A673 (cell line): ENCODE measurements at regions not wholly inside any gene's neighbourhood (a gene's known extent, or its start where the extent isn't known, plus 50 kb on each side); places are given as distances from the start of the nearest gene placed in this dataset.

Experiments
- CTCF ChIP-seq: fragments of 300-800, 200-600 bp; sonication (generic); conservative IDR thresholded peaks from 2 replicates; pipeline ENCODE4 v1.5.1; 2017; ENCODE audit warnings: low read depth, mild to moderate bottlenecking, antibody characterized with exemption, low read length, moderate library complexity, mixed read lengths
- EZH2 ChIP-seq: fragments of 200-600 bp; sonication (generic); IDR thresholded peaks from 2 replicates; pipeline ENCODE4 v1.6.1; 2017; ENCODE audit warnings: borderline replicate concordance, low read depth, mild to moderate bottlenecking, mixed read lengths, antibody characterized with exemption, low read length; ENCODE audit not compliant: poor library complexity, severe bottlenecking

GRCh38 chr4:122522944-122523343 is 66.4 kb upstream of the IL2 start:
- no peak for TF ChIP-seq CTCF
- TF ChIP-seq EZH2, result no peak
